K562 (cell line): ENCODE measurements at regions not wholly inside any gene's neighbourhood (a gene's known extent, or its start where the extent isn't known, plus 50 kb on each side); places are given as distances from the start of the nearest gene placed in this dataset.

ENCODE experiments used
- ATAC-seq: fragments of 200-7000 bp; cut with Tn5 transposase; 3 replicates; pipeline ENCODE4 v1.9.1; 2020; ENCODE audit warnings: moderate library complexity
- BruUV-seq: library from RNA; stranded (reverse); fragments of 400-500 nt; replicated peaks from 2 replicates; lab custom pipeline; 2021; lab: Mats Ljungman, UMichigan
- CTCF ChIA-PET: fragments of 300-600 bp; formaldehyde crosslinking; extraction: SDS; loops from one replicate; lab custom pipeline; 2021; ENCODE audit warnings: low intra/inter-chr PET ratio; lab: Yijun Ruan, JAX
- POLR2A ChIA-PET: fragments of 300-600, 350-650 bp; sonication (Branson Sonifier 250); formaldehyde crosslinking; extraction: SDS; loops from one replicate; lab custom pipeline; 2021; ENCODE audit warnings: antibody characterized with exemption, inconsistent platforms; lab: Yijun Ruan, JAX
- DNase-seq, 4 experiments: peaks; one replicate each; pipeline versions ENCODE4 v3.0.0 to v3.0.0-alpha.2; 2011 to 2018; ENCODE audit warnings: low spot score in 3 of 4, mixed read lengths in 3 of 4; ENCODE audit errors: extremely low read depth in 1 of 4
- FAIRE-seq: peaks from 2 replicates; lab custom pipeline; 2011; peaks lifted over from hg19 to GRCh38; lab: Jason Lieb, UNC
- H2AFZ ChIP-seq: 2 replicates; pipeline ENCODE4 v1.6.0; 2011; ENCODE audit warnings: low read depth, low read length, control low read depth, inconsistent platforms
- H3K27ac ChIP-seq: fragments of 200-600 bp; 3 replicates; pipeline ENCODE4 v1.8.0; 2011; ENCODE audit warnings: low read depth, mild to moderate bottlenecking, control low read depth, inconsistent platforms, low read length, moderate library complexity, mixed read lengths; ENCODE audit errors: extremely low read depth
- H3K27me3 ChIP-seq, 2 experiments: fragments of 300-600 bp in 1 of 2; 2 replicates in 1 of 2; 3 replicates in 1 of 2; pipeline versions ENCODE4 v1.6.0 to v1.8.0; 2011; ENCODE audit warnings: inconsistent platforms in 2 of 2, low read length in 2 of 2, mild to moderate bottlenecking in 1 of 2, mixed read lengths in 1 of 2, moderate library complexity in 1 of 2; ENCODE audit not compliant: control insufficient read depth in 2 of 2, insufficient read depth in 2 of 2
- H3K36me3 ChIP-seq: fragments of 300-600 bp; 3 replicates; pipeline ENCODE4 v1.8.0; 2011; ENCODE audit warnings: mild to moderate bottlenecking, low read length, inconsistent platforms; ENCODE audit not compliant: control insufficient read depth, insufficient read depth
- H3K4me1 ChIP-seq, 2 experiments: fragments of 200-600 bp in 1 of 2; replicated peaks in 1 of 2; 2 replicates in 1 of 2; 3 replicates in 1 of 2; pipeline versions ENCODE4 v1.5.1 to v1.8.0; 2011; ENCODE audit warnings: inconsistent platforms in 2 of 2, low read length in 2 of 2, mild to moderate bottlenecking in 1 of 2, mixed read lengths in 1 of 2, moderate library complexity in 1 of 2; ENCODE audit not compliant: control insufficient read depth in 2 of 2, insufficient read depth in 2 of 2
- H3K4me2 ChIP-seq: 2 replicates; pipeline ENCODE4 v1.6.1; 2011; ENCODE audit warnings: low read length, control low read depth, inconsistent platforms, mixed read lengths; ENCODE audit not compliant: insufficient read depth
- H3K4me3 ChIP-seq: fragments of 200-600 bp; sonication (generic), shearing (Covaris generic); 2 replicates; pipeline ENCODE4 v1.5.1; 2016; ENCODE audit warnings: control low read depth, inconsistent platforms
- H3K79me2 ChIP-seq: fragments of 200-600 bp; 3 replicates; pipeline ENCODE4 v1.8.0; 2011; ENCODE audit warnings: low read length, inconsistent platforms; ENCODE audit not compliant: control insufficient read depth, insufficient read depth
- H3K9ac ChIP-seq, 2 experiments: 2 replicates each; pipeline versions ENCODE4 v1.6.0 to v1.6.1; 2011; ENCODE audit warnings: low read depth in 2 of 2, low read length in 2 of 2, control low read depth in 1 of 2, inconsistent platforms in 1 of 2, mild to moderate bottlenecking in 1 of 2, mixed read lengths in 1 of 2; ENCODE audit not compliant: insufficient read depth in 1 of 2
- H3K9me1 ChIP-seq: one replicate; pipeline ENCODE4 v1.6.0; 2011; ENCODE audit warnings: inconsistent platforms, mild to moderate bottlenecking, low read length, moderate library complexity; ENCODE audit not compliant: control insufficient read depth, insufficient read depth
- H3K9me3 ChIP-seq: replicated peaks from 2 replicates; pipeline ENCODE4 v1.5.1; 2011; ENCODE audit warnings: low read depth, low read length, inconsistent platforms; ENCODE audit not compliant: control insufficient read depth, insufficient read depth
- H4K20me1 ChIP-seq: replicated peaks from 2 replicates; pipeline ENCODE4 v1.6.1; 2011; ENCODE audit warnings: low read length, inconsistent platforms, mixed read lengths; ENCODE audit not compliant: control insufficient read depth, insufficient read depth
- ARID1B ChIP-seq: fragments of 450-650 bp; IDR thresholded peaks from 2 replicates; pipeline ENCODE4 v1.6.1; 2016; ENCODE audit warnings: antibody characterized with exemption, mild to moderate bottlenecking, inconsistent platforms
- CHD4 ChIP-seq: fragments of 200-600 bp; sonication (generic); IDR thresholded peaks from 3 replicates; pipeline ENCODE4 v1.6.1; 2012; ENCODE audit warnings: low read depth, mild to moderate bottlenecking, mixed read lengths, low read length, inconsistent platforms; ENCODE audit not compliant: insufficient read depth, insufficient replicate concordance, poor library complexity, severe bottlenecking
- NFXL1 ChIP-seq: fragments of 450-650 bp; formaldehyde crosslinking; IDR thresholded peaks from 2 replicates; pipeline ENCODE4 v1.4.0; 2021; ENCODE audit warnings: mild to moderate bottlenecking
- POLR2G ChIP-seq: fragments of 200-400 bp; formaldehyde crosslinking; IDR thresholded peaks from 2 replicates; pipeline ENCODE4 v1.6.1; 2017; ENCODE audit warnings: low read depth, mild to moderate bottlenecking, antibody characterized with exemption, low read length, moderate library complexity
- TOE1 ChIP-seq, 2 experiments: fragments of 450-650 bp in 1 of 2; sonication (generic) in 1 of 2; formaldehyde crosslinking in 1 of 2; IDR thresholded peaks; 2 replicates each; pipeline versions ENCODE4 v1.7.1 to v1.8.0; 2016 to 2022; ENCODE audit warnings: borderline replicate concordance in 2 of 2, mild to moderate bottlenecking in 2 of 2, antibody characterized with exemption in 1 of 2, inconsistent platforms in 1 of 2, low read depth in 1 of 2, missing genetic modification reagents in 1 of 2, moderate library complexity in 1 of 2
- WGBS: fragments of 100-300 bp; shearing (Covaris generic); methylation state at CpG from one replicate; pipeline ENCODE4 v1.1.6; 2016; ENCODE audit warnings: low coverage, mixed read lengths; ENCODE audit not compliant: insufficient coverage; ENCODE audit errors: missing lambda C conversion rate; 5-methylcytosine and 5-hydroxymethylcytosine counted together
- in situ Hi-C: fragments of 300-500 bp; cut with MboI; formaldehyde crosslinking; loops from 4 replicates; pipeline ENCODE4 v1.15.0; 2018; ENCODE audit warnings: inconsistent platforms, mixed read lengths
- intact Hi-C: fragments of 100-400 bp; cut with micrococcal nuclease; formaldehyde crosslinking; loops from 2 replicates; pipeline ENCODE4 v1.14.2; 2022
- TF ChIP-seq, protein P1 (sequence below): fragments of 450-650 bp; formaldehyde crosslinking; IDR thresholded peaks from 2 replicates; pipeline ENCODE4 v1.4.0; 2020; ENCODE audit warnings: mild to moderate bottlenecking, mixed read lengths
- TF ChIP-seq, protein P2 (sequence below), 2 experiments: fragments of 200-800 bp in 1 of 2; sonication (Bioruptor generic) in 1 of 2; sonication (generic) in 1 of 2; formaldehyde crosslinking in 1 of 2; IDR thresholded peaks in 1 of 2; conservative IDR thresholded peaks in 1 of 2; 2 replicates each; pipeline versions ENCODE4 v1.5.0 to v1.6.1; 2016 to 2020; ENCODE audit warnings: missing compliant biosample characterization in 1 of 2, missing genetic modification characterization in 1 of 2, missing genetic modification reagents in 1 of 2
- TF ChIP-seq, protein P3 (sequence below): IDR thresholded peaks from 2 replicates; pipeline ENCODE4 v1.6.1; 2011; ENCODE audit warnings: borderline replicate concordance, low read depth, mild to moderate bottlenecking, moderate library complexity, low read length; ENCODE audit not compliant: insufficient read depth, poor library complexity, severe bottlenecking
- TF ChIP-seq, protein P4 (sequence below): fragments of 200-800 bp; sonication (Bioruptor generic); IDR thresholded peaks from 2 replicates; pipeline ENCODE4 v1.6.1; 2016; ENCODE audit warnings: missing genetic modification characterization, missing compliant biosample characterization

DNA sequence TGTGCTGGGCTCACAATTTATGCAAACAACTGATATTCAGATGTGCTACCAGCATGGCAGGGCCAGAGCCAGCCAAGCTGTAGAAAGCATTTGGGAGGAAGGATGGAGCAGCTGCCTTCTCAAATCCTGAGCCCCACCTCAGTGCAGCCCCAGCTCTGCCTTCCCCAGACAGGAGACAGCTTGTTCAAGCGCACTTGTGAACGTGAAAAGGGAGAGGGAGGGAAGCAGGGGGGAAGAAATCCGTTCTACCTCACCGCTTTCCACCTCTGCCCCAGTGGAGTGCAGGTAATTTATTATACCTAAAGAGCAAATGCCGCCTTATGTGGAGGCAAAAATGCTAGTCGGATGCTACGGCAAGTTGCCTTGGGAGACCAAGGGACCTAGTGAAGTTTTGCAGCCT is 66.0 kb upstream of the SLC14A2 start:
- Histone ChIP-seq H4K20me1 (no peaks in the 10 kb centered on the region), H3K4me1 (no peaks in the 10 kb centered on the region), H3K9ac (no peak overlapping the region), H3K27ac (no peak overlapping the region), H3K9me3 (no peaks in the 10 kb centered on the region), H3K27me3 (peaks cover 0 to 5% of the 10 kb centered on the region in 2 experiments; a peak in 2 of 5 replicates), H2AFZ (no peak overlapping the region), H3K36me3 (no peaks in the 10 kb centered on the region), H3K4me3 (no peak overlapping the region), H3K79me2 (no peaks in the 10 kb centered on the region), H3K4me2 (no peak overlapping the region), H3K9me1 (no peaks in the 10 kb centered on the region)
- DNase-seq (no peak), FAIRE-seq (no peak), ATAC-seq (no peak)
- BruUV-seq, result no TSS peak
- POLR2A ChIA-PET, result no interaction called here
- TF ChIP-seq, protein P1, sequence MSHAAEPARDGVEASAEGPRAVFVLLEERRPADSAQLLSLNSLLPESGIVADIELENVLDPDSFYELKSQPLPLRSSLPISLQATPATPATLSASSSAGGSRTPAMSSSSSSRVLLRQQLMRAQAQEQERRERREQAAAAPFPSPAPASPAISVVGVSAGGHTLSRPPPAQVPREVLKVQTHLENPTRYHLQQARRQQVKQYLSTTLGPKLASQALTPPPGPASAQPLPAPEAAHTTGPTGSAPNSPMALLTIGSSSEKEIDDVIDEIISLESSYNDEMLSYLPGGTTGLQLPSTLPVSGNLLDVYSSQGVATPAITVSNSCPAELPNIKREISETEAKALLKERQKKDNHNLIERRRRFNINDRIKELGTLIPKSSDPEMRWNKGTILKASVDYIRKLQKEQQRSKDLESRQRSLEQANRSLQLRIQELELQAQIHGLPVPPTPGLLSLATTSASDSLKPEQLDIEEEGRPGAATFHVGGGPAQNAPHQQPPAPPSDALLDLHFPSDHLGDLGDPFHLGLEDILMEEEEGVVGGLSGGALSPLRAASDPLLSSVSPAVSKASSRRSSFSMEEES, result no peak
- TF ChIP-seq POLR2G (no peak), CHD4 (no peak), ARID1B (no peak), NFXL1 (CRISPR knock-in tag) (no peak), TOE1 (IDR thresholded peaks at IDR 0.05; ENCODE audit: borderline replicate concordance) (no peak), TOE1 (CRISPR knock-in tag; IDR thresholded peaks at IDR 0.05; ENCODE audit: borderline replicate concordance, low read depth) (no peak)
- TF ChIP-seq, protein P2, sequence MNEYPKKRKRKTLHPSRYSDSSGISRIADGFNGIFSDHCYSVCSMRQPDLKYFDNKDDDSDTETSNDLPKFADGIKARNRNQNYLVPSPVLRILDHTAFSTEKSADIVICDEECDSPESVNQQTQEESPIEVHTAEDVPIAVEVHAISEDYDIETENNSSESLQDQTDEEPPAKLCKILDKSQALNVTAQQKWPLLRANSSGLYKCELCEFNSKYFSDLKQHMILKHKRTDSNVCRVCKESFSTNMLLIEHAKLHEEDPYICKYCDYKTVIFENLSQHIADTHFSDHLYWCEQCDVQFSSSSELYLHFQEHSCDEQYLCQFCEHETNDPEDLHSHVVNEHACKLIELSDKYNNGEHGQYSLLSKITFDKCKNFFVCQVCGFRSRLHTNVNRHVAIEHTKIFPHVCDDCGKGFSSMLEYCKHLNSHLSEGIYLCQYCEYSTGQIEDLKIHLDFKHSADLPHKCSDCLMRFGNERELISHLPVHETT (CRISPR knock-in tag; conservative IDR thresholded peaks at IDR 0.05 in 1 of 2, IDR thresholded peaks at IDR 0.05 in 1 of 2), result no peak
- TF ChIP-seq, protein P3, sequence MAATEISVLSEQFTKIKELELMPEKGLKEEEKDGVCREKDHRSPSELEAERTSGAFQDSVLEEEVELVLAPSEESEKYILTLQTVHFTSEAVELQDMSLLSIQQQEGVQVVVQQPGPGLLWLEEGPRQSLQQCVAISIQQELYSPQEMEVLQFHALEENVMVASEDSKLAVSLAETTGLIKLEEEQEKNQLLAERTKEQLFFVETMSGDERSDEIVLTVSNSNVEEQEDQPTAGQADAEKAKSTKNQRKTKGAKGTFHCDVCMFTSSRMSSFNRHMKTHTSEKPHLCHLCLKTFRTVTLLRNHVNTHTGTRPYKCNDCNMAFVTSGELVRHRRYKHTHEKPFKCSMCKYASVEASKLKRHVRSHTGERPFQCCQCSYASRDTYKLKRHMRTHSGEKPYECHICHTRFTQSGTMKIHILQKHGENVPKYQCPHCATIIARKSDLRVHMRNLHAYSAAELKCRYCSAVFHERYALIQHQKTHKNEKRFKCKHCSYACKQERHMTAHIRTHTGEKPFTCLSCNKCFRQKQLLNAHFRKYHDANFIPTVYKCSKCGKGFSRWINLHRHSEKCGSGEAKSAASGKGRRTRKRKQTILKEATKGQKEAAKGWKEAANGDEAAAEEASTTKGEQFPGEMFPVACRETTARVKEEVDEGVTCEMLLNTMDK, result no peak
- TF ChIP-seq, protein P4, sequence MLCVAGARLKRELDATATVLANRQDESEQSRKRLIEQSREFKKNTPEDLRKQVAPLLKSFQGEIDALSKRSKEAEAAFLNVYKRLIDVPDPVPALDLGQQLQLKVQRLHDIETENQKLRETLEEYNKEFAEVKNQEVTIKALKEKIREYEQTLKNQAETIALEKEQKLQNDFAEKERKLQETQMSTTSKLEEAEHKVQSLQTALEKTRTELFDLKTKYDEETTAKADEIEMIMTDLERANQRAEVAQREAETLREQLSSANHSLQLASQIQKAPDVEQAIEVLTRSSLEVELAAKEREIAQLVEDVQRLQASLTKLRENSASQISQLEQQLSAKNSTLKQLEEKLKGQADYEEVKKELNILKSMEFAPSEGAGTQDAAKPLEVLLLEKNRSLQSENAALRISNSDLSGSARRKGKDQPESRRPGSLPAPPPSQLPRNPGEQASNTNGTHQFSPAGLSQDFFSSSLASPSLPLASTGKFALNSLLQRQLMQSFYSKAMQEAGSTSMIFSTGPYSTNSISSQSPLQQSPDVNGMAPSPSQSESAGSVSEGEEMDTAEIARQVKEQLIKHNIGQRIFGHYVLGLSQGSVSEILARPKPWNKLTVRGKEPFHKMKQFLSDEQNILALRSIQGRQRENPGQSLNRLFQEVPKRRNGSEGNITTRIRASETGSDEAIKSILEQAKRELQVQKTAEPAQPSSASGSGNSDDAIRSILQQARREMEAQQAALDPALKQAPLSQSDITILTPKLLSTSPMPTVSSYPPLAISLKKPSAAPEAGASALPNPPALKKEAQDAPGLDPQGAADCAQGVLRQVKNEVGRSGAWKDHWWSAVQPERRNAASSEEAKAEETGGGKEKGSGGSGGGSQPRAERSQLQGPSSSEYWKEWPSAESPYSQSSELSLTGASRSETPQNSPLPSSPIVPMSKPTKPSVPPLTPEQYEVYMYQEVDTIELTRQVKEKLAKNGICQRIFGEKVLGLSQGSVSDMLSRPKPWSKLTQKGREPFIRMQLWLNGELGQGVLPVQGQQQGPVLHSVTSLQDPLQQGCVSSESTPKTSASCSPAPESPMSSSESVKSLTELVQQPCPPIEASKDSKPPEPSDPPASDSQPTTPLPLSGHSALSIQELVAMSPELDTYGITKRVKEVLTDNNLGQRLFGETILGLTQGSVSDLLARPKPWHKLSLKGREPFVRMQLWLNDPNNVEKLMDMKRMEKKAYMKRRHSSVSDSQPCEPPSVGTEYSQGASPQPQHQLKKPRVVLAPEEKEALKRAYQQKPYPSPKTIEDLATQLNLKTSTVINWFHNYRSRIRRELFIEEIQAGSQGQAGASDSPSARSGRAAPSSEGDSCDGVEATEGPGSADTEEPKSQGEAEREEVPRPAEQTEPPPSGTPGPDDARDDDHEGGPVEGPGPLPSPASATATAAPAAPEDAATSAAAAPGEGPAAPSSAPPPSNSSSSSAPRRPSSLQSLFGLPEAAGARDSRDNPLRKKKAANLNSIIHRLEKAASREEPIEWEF, result no peak
- 4% methylated on average over 5 of the region's 7 CpGs for WGBS
- intact Hi-C loops, result no loop called here
- CTCF ChIA-PET, result no interaction called here
- in situ Hi-C loops, result no loop called here
